ENCODE measurements at regions not wholly inside any gene's neighbourhood (a gene's known extent, or its start where the extent isn't known, plus 50 kb on each side); places are given as distances from the start of the nearest gene placed in this dataset.

DNA sequence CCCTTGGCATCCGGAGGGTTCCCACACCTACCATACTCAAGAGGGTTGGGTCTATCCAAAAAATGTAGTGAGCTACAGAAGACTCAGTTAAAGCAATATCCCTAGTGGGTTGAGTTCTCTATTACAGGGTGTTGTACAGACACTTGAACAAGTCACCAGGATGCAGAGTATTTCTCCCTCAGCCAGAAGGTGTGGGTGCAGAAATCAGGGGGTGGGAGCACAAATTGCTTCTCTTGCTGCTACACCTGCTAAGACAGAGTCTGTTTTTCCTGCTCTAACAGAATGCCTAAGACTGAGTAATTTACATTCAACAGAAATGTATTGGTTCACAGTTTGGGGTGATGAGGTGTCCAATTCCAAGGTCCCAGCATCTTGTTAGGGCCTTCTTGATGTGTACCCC lies 433.4 kb downstream of the TCERG1L start:
- Mint-ChIP-seq H3K4me1 (no peaks in the 10 kb centered on the region), H3K27ac (no peak overlapping the region), H3K27me3 (no peaks in the 10 kb centered on the region), H3K9me3 (peaks cover 0 to 7% of the 10 kb centered on the region in 2 donors), H3K4me3 (no peak overlapping the region)
- no peak for DNase-seq
- ATAC-seq = no peak

DNA sequence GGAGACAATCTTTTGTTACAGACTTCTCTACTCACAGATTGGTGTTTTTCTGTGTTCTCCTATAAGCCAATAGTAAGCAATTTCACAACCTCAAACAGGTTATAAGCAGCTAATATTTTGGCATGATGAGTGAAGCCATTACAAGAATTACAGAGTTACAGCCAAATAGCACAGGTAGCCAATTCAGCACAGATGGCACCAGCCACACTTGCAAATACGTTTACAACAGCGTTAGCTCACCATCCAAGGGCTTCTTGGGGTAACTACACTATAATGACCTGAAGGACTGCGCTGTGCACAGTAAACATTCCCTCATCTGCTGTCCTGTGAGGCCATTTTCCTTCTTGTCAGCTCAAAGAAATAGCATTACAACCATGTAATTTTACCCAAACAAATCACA lies 428.6 kb downstream of the TCERG1L start:
- Mint-ChIP-seq H3K4me3 (no peak overlapping the region), H3K27ac (no peak overlapping the region)

DNA sequence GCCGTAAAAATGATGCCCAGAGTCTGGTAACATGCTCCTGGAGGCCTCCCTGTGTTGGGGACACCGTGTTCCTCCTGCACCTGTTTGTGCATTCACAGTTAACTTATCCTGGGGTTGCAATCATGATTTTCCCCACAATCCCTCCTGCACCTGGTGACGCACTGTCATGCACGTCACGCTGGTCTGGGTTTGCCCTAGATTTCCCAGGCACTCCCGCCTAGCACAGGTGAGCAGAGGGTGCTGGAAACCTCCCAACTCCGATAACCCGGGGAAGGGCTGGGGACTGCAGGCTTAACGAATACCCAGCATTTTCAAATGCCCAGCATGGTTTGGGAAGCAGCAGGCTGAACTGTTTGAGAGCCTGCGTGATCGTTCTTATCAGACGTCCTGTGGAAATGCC lies 427.1 kb downstream of the TCERG1L start:
- ATAC-seq (no peak), DNase-seq (no peak)
- Mint-ChIP-seq H3K4me1 (no peaks in the 10 kb centered on the region), H3K9me3 (no peaks in the 10 kb centered on the region), H3K27ac (no peak overlapping the region), H3K27me3 (peaks cover 20% of the 10 kb centered on the region), H3K4me3 (no peak overlapping the region)

More for the DNA sequence above, 428.6 kb downstream of the TCERG1L start:
- H3K27me3 Mint-ChIP-seq = peaks cover 20% of the 10 kb centered on the region
- ATAC-seq (no peak), DNase-seq (no peak)
- no peaks in the 10 kb centered on the region for H3K4me1 Mint-ChIP-seq
- H3K9me3 Mint-ChIP-seq = no peaks in the 10 kb centered on the region

DNA sequence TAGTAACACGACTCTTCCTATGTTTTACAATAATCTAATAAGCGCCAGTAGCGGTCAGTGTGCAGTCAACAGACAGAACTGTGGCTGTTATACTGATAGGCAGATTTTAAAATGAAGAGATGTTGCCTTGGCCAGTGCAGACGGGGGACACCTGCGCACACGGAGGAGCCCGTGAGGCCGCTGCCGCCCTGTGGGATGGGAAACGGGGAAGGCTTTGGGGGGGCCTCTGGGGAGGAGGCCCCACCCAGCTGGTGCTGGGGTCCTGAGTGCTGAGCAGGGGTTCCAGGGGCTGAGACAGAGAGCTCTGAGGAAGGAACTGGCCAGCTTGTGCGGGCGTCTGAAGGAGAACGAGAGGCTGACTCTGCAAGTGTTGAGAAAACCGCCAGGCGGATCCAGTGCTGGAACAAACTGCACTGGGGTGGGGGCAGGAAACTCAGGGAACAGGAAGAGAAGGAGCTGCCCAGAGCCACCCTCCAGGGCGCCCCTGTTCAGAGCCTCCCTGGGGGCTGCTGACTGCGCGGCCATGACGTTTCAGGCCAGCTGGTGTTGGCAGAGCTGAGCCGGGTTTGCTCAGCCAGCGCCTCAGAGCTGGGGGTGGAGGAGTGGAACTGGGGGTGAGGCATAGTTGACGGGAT lies 426.4 kb downstream of the TCERG1L start:
- H3K9me3 Mint-ChIP-seq = no peaks in the 10 kb centered on the region
- no peak overlapping the region for H3K27ac Mint-ChIP-seq
- no peaks in the 10 kb centered on the region for H3K4me1 Mint-ChIP-seq
- ATAC-seq (no peak), DNase-seq (no peak)
- peaks cover 20% of the 10 kb centered on the region for H3K27me3 Mint-ChIP-seq
- no peak overlapping the region for H3K4me3 Mint-ChIP-seq

GRCh38 chr10:130887170-130887569 lies 424.4 kb downstream of the TCERG1L start:
- Mint-ChIP-seq H3K27ac (no peak overlapping the region), H3K27me3 (peaks cover 20% of the 10 kb centered on the region)

GRCh38 chr10:130888493-130888892 lies 423.0 kb downstream of the TCERG1L start:
- ATAC-seq = no peak
- no peak overlapping the region for H3K4me3 Mint-ChIP-seq
- H3K27me3 Mint-ChIP-seq = peaks cover 20% of the 10 kb centered on the region

More at GRCh38 chr10:130887170-130887569, 424.4 kb downstream of the TCERG1L start:
- Mint-ChIP-seq H3K4me3 (no peak overlapping the region), H3K4me1 (no peaks in the 10 kb centered on the region), H3K9me3 (no peaks in the 10 kb centered on the region)
- ATAC-seq (no peak), DNase-seq (no peak)

GRCh38 chr10:130889240-130889639 lies 422.3 kb downstream of the TCERG1L start:
- DNase-seq (no peak), ATAC-seq (no peak)
- no peak overlapping the region for H3K4me3 Mint-ChIP-seq
- no peak overlapping the region for H3K27ac Mint-ChIP-seq
- no peaks in the 10 kb centered on the region for H3K9me3 Mint-ChIP-seq
- no peaks in the 10 kb centered on the region for H3K4me1 Mint-ChIP-seq
- H3K27me3 Mint-ChIP-seq = peaks cover 20% of the 10 kb centered on the region

More at GRCh38 chr10:130888493-130888892, 423.0 kb downstream of the TCERG1L start:
- H3K9me3 Mint-ChIP-seq = no peaks in the 10 kb centered on the region
- DNase-seq = no peak
- H3K27ac Mint-ChIP-seq = no peak overlapping the region
- H3K4me1 Mint-ChIP-seq = no peaks in the 10 kb centered on the region

GRCh38 chr10:130889780-130890179 lies 421.7 kb downstream of the TCERG1L start:
- ATAC-seq (peak; percentile 27), DNase-seq (no peak)
- H3K27ac Mint-ChIP-seq = no peak overlapping the region
- H3K27me3 Mint-ChIP-seq = peaks cover 20% of the 10 kb centered on the region
- no peak overlapping the region for H3K4me3 Mint-ChIP-seq
- H3K9me3 Mint-ChIP-seq = no peaks in the 10 kb centered on the region
- no peaks in the 10 kb centered on the region for H3K4me1 Mint-ChIP-seq

GRCh38 chr10:130891066-130891465 lies 420.5 kb downstream of the TCERG1L start:
- Mint-ChIP-seq H3K4me3 (no peak overlapping the region), H3K9me3 (no peaks in the 10 kb centered on the region), H3K4me1 (no peaks in the 10 kb centered on the region), H3K27ac (no peak overlapping the region), H3K27me3 (peaks cover 7% of the 10 kb centered on the region)
- no peak for DNase-seq
- ATAC-seq = no peak

GRCh38 chr10:130894471-130894870 lies 417.1 kb downstream of the TCERG1L start:
- ATAC-seq (no peak), DNase-seq (no peak)
- Mint-ChIP-seq H3K4me3 (no peak overlapping the region), H3K27ac (no peak overlapping the region), H3K27me3 (no peaks in the 10 kb centered on the region), H3K9me3 (no peaks in the 10 kb centered on the region), H3K4me1 (no peaks in the 10 kb centered on the region)

DNA sequence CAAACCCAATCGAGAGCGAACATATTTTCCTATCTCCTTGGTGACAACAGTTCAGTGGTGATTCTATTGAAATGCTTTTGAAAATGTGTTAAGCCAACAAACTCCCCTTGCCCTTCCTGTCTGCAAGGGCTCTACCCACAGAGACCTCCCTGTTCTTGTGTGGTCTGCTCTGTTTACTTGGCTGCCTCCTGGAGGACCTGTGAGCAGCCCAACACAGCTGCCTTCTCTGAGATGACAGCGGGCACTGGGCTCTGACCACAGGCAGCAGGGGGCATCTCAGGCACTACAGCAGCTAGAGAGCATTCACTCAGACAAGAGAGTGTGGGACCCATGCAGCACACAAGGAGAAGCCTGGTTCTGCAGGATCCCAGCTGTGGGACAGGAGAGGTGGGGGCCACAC lies 416.4 kb downstream of the TCERG1L start:
- H3K27ac Mint-ChIP-seq = no peak overlapping the region
- no peaks in the 10 kb centered on the region for H3K9me3 Mint-ChIP-seq
- H3K4me3 Mint-ChIP-seq = no peak overlapping the region
- DNase-seq (no peak), ATAC-seq (no peak)
- H3K27me3 Mint-ChIP-seq = no peaks in the 10 kb centered on the region
- no peaks in the 10 kb centered on the region for H3K4me1 Mint-ChIP-seq

GRCh38 chr10:130897815-130898214 lies 413.7 kb downstream of the TCERG1L start:
- H3K4me1 Mint-ChIP-seq = no peaks in the 10 kb centered on the region
- H3K27ac Mint-ChIP-seq = no peak overlapping the region
- no peaks in the 10 kb centered on the region for H3K9me3 Mint-ChIP-seq
- no peak overlapping the region for H3K4me3 Mint-ChIP-seq
- no peak for ATAC-seq
- no peak for DNase-seq
- H3K27me3 Mint-ChIP-seq = no peaks in the 10 kb centered on the region

DNA sequence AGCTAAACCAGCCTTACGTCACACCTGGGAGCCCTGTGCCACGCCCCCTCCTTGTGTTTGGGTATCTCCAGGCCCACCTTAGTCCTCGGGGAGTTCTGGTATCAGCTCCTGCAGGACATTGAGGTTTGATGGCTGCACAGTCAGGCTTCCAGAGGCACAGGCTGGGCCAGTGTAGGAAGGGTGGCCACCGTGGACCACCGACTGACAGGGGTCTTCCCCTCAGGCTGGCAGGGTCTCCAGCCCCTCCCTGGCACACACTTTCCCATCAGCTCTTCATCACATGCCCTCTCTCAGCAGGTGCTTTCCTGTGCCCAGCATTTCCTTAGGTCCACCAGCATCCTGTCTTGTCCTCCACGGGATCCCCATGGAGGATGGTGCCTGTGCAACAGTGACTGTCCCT lies 413.1 kb downstream of the TCERG1L start:
- Mint-ChIP-seq H3K9me3 (no peaks in the 10 kb centered on the region), H3K4me1 (no peaks in the 10 kb centered on the region), H3K27me3 (no peaks in the 10 kb centered on the region), H3K4me3 (no peak overlapping the region), H3K27ac (peak overlapping the region; percentile 54 to 92)
- DNase-seq (no peak), ATAC-seq (no peak)

- DNase-seq (no peak), ATAC-seq (no peak)
- Mint-ChIP-seq H3K9me3 (no peaks in the 10 kb centered on the region), H3K27ac (no peak overlapping the region), H3K27me3 (no peaks in the 10 kb centered on the region), H3K4me1 (no peaks in the 10 kb centered on the region), H3K4me3 (no peak overlapping the region)
Observed at GRCh38 chr10:130899856-130900255, 411.7 kb downstream of the TCERG1L start.

DNA sequence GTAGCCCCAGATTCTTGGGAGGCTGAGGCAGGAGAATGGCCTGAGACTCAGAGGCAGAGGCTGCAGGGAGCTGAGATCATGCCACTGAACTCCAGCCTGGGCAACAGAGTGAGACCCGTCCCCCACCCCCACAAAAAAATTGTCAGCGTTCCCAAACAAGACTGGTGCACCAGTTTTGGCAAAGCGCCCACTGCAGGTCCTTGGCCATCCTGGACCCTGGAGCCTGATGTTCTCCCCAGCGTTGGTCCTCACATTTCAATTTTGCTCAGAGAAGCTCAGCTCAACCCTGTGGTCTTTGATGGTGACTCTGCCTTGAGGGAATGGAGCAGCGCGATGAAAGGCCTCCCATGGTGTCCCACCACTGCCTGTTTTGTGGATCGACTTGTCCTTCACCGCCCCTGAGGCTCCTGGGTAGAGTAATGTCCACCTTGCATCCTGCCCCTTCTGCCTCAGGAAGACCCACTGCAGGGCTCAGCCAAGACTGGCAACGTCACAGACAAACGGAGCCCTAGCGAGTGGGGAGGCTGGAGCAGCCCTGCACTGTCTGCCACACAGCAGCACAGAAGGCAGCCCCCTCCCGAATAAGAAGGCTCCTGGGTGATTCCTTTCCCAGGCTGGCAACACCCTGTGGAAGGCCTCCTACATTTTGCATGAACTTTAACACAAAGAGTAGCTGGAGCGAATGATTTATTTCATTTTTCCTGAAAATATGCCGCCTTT lies 410.9 kb downstream of the TCERG1L start:
- Mint-ChIP-seq H3K27ac (no peak overlapping the region), H3K4me1 (no peaks in the 10 kb centered on the region), H3K27me3 (peaks cover 2% of the 10 kb centered on the region), H3K4me3 (no peak overlapping the region), H3K9me3 (no peaks in the 10 kb centered on the region)
- no peak for DNase-seq
- no peak for ATAC-seq

DNA sequence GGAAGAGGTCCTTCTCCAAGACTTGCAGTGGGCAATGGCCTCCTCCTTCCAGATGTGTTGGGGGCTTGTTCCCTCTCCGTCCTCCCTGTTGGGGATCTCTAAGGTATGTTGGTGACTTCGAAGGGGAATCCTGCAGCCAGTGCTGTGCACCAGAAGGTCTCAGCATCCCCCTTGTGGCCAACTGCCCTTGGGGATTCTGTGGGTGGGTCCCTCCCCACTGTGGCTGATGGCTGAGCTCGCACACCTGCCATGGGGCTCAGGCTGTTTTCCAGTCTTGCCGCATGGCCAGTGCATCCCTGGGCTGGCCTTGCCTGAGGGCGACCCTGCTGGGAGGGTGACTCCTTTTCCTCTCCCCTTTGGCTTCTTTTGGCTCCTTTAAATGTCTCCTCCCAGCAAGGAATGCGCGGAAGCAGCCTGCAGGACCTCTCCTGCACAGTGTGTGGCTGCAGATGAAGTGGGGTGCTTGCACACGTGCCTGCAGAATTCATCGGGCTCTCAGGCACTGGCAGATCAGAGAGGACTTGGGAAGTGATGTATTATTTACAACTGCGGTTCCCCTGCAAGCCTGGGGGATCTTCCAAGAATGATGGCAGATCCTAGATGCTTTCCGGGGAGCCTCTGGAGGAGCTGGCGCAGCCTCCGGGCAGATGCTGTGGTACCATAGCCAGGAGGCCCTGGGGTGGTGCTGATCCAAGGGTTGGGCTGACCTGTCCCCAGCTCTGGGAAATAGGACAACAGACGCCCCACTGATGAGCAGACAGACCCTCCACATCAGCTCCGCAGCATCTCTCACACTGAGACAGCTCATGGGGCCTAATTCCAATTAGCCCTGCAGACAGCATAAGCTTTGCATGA lies 410.0 kb downstream of the TCERG1L start:
- H3K27me3 Mint-ChIP-seq = peaks cover 5% of the 10 kb centered on the region
- no peak for DNase-seq
- H3K4me1 Mint-ChIP-seq = no peaks in the 10 kb centered on the region
- H3K9me3 Mint-ChIP-seq = no peaks in the 10 kb centered on the region
- H3K27ac Mint-ChIP-seq = no peak overlapping the region
- no peak for ATAC-seq
- H3K4me3 Mint-ChIP-seq = no peak overlapping the region
